ENCODE measurements at regions not wholly inside any gene's neighbourhood (a gene's known extent, or its start where the extent isn't known, plus 50 kb on each side); places are given as distances from the start of the nearest gene placed in this dataset.

GRCh38 chr7:111660478-111660877 lies 98.2 kb upstream of the IMMP2L start:
- no peak for TF ChIP-seq CTCF (conservative IDR thresholded peaks at IDR 0.05; ENCODE audit: low read depth, low read length)
- TF ChIP-seq EZH2phosphoT487 (IDR thresholded peaks at IDR 0.05; ENCODE audit: borderline replicate concordance, low read length): no peak
- no peak for TF ChIP-seq EZH2 (IDR thresholded peaks at IDR 0.05; ENCODE audit: low read length, unreplicated experiment)

Measured in PC-3 (cell line).